BE2C (cell line): ENCODE measurements at regions not wholly inside any gene's neighbourhood (a gene's known extent, or its start where the extent isn't known, plus 50 kb on each side); places are given as distances from the start of the nearest gene placed in this dataset.

Experiments used
- DNase-seq: peaks from one replicate; pipeline ENCODE4 v3.0.0-alpha.2; 2020
- H3K27me3 ChIP-seq: fragments of 250-450 bp; sonication (Bioruptor Pico); 2 replicates; pipeline ENCODE4 v1.5.1; 2020; ENCODE audit warnings: mild to moderate bottlenecking
- H3K36me3 ChIP-seq: fragments of 250-450 bp; sonication (Bioruptor Pico); 2 replicates; pipeline ENCODE4 v1.5.1; 2020; ENCODE audit warnings: mild to moderate bottlenecking
- H3K4me1 ChIP-seq: fragments of 250-450 bp; sonication (Bioruptor Pico); 2 replicates; pipeline ENCODE4 v1.5.1; 2020
- H3K4me3 ChIP-seq: 2 replicates; pipeline ENCODE4 v1.5.1; 2011; ENCODE audit warnings: low read depth, low read length
- H3K9me3 ChIP-seq: fragments of 250-450 bp; sonication (Bioruptor Pico); 2 replicates; pipeline ENCODE4 v1.5.1; 2020
- CTCF ChIP-seq: IDR thresholded peaks from 2 replicates; pipeline ENCODE4 v1.5.1; 2012; ENCODE audit warnings: mild to moderate bottlenecking, low read depth, low read length

DNA sequence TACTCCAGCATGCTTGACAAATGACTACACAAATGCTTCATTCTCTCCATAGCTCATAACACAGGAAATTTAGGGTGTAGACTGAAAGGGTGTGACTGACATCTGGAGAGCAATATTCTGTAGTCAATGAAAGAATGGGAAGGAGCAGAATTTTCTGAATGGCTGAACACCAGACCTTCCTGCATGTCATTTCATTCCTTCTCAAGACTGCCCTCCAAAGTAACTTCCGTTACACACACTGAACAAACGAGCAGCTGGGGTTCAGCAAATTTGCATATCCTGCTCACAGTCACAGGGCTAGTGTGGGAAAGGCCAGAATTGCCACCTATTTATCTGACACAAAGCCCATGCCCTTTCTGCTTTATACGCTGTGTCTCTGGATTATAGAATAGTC is 325.0 kb upstream of the CFAP20DC start:
- TF ChIP-seq CTCF: no peak
- DNase-seq: no peak
- no peak overlapping the region for H3K4me3 ChIP-seq

DNA sequence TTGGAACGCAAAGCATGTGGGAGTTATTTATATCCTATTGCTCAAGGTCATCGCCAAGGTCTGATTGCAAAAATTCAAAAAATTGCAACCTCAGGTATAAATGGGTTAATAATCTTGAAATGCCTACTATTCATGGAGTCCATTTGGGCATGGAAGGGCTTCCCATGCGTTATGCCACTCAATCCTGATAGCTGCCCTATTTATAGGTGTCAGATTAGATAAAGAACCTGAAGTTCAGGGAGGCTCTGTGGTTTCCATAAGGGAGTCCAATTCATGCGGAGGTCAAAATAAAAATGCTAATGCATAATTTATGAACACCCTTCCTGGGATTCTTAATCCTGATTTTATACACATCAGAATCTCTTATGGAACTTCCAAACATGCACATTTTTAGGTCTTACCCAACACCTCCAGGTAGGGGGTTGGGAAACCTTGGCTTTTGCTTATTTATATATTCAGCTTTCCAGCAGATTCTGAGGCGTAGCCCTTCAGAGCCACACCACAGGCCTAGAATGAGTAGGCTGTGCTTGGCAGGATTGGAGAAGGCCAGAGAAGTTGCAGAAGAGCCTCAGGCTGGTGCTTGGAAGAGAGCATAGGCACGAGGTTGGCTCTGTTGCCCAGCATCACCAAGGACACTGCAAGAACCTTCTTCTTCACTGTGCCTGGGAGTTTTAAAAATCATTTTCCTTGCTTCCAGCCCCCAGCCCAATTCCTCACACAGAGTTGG is 324.4 kb upstream of the CFAP20DC start:
- H3K27me3 ChIP-seq: no peaks in the 10 kb centered on the region
- TF ChIP-seq CTCF: no peak
- no peak overlapping the region for H3K4me3 ChIP-seq
- no peaks in the 10 kb centered on the region for H3K9me3 ChIP-seq
- no peak for DNase-seq
- no peaks in the 10 kb centered on the region for H3K36me3 ChIP-seq
- H3K4me1 ChIP-seq: no peaks in the 10 kb centered on the region

More for the DNA sequence above, 325.0 kb upstream of the CFAP20DC start:
- no peaks in the 10 kb centered on the region for H3K36me3 ChIP-seq
- no peaks in the 10 kb centered on the region for H3K4me1 ChIP-seq
- H3K27me3 ChIP-seq: no peaks in the 10 kb centered on the region
- H3K9me3 ChIP-seq: no peaks in the 10 kb centered on the region

DNA sequence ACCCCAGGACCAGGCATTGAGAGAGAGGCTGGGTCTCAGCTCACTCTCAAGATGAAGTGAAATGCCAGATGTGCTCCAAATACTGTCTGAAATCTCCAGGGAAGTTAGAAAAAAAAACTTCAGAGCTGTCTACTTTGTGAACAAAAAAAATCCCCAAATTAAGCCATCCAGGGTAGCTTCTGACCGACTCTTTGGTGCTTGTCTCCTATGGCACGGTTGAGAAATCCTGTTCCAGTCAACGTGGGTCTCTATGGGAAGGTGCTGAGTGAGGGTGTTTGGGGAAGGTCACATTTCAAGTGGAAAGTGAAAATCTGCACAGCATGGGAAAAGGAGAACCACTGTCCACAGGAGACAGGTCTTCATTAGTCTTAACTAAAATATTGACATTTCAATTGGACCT is 322.5 kb upstream of the CFAP20DC start:
- no peak overlapping the region for H3K4me3 ChIP-seq
- TF ChIP-seq CTCF: no peak
- no peaks in the 10 kb centered on the region for H3K4me1 ChIP-seq
- H3K36me3 ChIP-seq: no peaks in the 10 kb centered on the region
- no peaks in the 10 kb centered on the region for H3K9me3 ChIP-seq
- no peak for DNase-seq
- H3K27me3 ChIP-seq: no peaks in the 10 kb centered on the region

- no peak for DNase-seq
- Histone ChIP-seq H3K4me1 (no peaks in the 10 kb centered on the region), H3K4me3 (no peak overlapping the region), H3K9me3 (no peaks in the 10 kb centered on the region), H3K36me3 (no peaks in the 10 kb centered on the region), H3K27me3 (no peaks in the 10 kb centered on the region)
- TF ChIP-seq CTCF: no peak
Measured at GRCh38 chr3:59368900-59369675, 319.3 kb upstream of the CFAP20DC start.

- no peak for DNase-seq
- H3K36me3 ChIP-seq: no peaks in the 10 kb centered on the region
- TF ChIP-seq CTCF: no peak
- no peak overlapping the region for H3K4me3 ChIP-seq
- no peaks in the 10 kb centered on the region for H3K27me3 ChIP-seq
- H3K4me1 ChIP-seq: no peaks in the 10 kb centered on the region
- H3K9me3 ChIP-seq: no peaks in the 10 kb centered on the region
Measured at GRCh38 chr3:59367150-59367549, 317.3 kb upstream of the CFAP20DC start.

DNA sequence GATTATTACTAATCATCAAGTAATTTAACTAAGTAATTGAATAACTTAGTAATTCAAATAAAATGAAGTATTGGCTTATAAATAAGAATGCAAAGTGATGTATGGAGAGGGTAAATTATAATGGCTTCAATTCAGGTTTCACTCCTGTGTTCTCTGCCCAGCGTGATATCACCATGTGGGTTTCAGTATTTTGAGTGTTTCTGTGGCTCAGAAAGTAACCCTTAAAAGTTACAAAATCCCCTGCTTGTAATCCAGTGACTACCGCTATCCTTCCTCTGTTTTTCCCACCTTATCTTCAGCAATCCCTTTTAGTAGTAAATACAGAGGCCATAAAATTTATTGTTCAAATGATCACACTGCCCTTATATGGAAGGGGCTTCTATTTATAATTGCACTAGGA is 316.4 kb upstream of the CFAP20DC start:
- H3K27me3 ChIP-seq: no peaks in the 10 kb centered on the region
- no peak overlapping the region for H3K4me3 ChIP-seq
- no peaks in the 10 kb centered on the region for H3K9me3 ChIP-seq
- no peak for TF ChIP-seq CTCF
- no peak for DNase-seq
- H3K36me3 ChIP-seq: no peaks in the 10 kb centered on the region
- H3K4me1 ChIP-seq: no peaks in the 10 kb centered on the region
